K562 (cell line): ENCODE measurements at regions not wholly inside any gene's neighbourhood (a gene's known extent, or its start where the extent isn't known, plus 50 kb on each side); places are given as distances from the start of the nearest gene placed in this dataset.

Experiments used
- ATAC-seq: fragments of 200-7000 bp; cut with Tn5 transposase; 3 replicates; pipeline ENCODE4 v1.9.1; 2020; ENCODE audit warnings: moderate library complexity
- BruUV-seq: library from RNA; stranded (reverse); fragments of 400-500 nt; replicated peaks from 2 replicates; lab custom pipeline; 2021; lab: Mats Ljungman, UMichigan
- CTCF ChIA-PET: fragments of 300-600 bp; formaldehyde crosslinking; extraction: SDS; loops from one replicate; lab custom pipeline; 2021; ENCODE audit warnings: low intra/inter-chr PET ratio; lab: Yijun Ruan, JAX
- POLR2A ChIA-PET: fragments of 300-600, 350-650 bp; sonication (Branson Sonifier 250); formaldehyde crosslinking; extraction: SDS; loops from one replicate; lab custom pipeline; 2021; ENCODE audit warnings: antibody characterized with exemption, inconsistent platforms; lab: Yijun Ruan, JAX
- DNase-seq, 4 experiments: peaks; one replicate each; pipeline versions ENCODE4 v3.0.0 to v3.0.0-alpha.2; 2011 to 2018; ENCODE audit warnings: low spot score in 3 of 4, mixed read lengths in 3 of 4; ENCODE audit errors: extremely low read depth in 1 of 4
- FAIRE-seq: peaks from 2 replicates; lab custom pipeline; 2011; peaks lifted over from hg19 to GRCh38; lab: Jason Lieb, UNC
- H2AFZ ChIP-seq: 2 replicates; pipeline ENCODE4 v1.6.0; 2011; ENCODE audit warnings: low read depth, low read length, control low read depth, inconsistent platforms
- H3K27ac ChIP-seq: fragments of 200-600 bp; 3 replicates; pipeline ENCODE4 v1.8.0; 2011; ENCODE audit warnings: low read depth, mild to moderate bottlenecking, control low read depth, inconsistent platforms, low read length, moderate library complexity, mixed read lengths; ENCODE audit errors: extremely low read depth
- H3K27me3 ChIP-seq, 2 experiments: fragments of 300-600 bp in 1 of 2; 2 replicates in 1 of 2; 3 replicates in 1 of 2; pipeline versions ENCODE4 v1.6.0 to v1.8.0; 2011; ENCODE audit warnings: inconsistent platforms in 2 of 2, low read length in 2 of 2, mild to moderate bottlenecking in 1 of 2, mixed read lengths in 1 of 2, moderate library complexity in 1 of 2; ENCODE audit not compliant: control insufficient read depth in 2 of 2, insufficient read depth in 2 of 2
- H3K36me3 ChIP-seq: fragments of 300-600 bp; 3 replicates; pipeline ENCODE4 v1.8.0; 2011; ENCODE audit warnings: mild to moderate bottlenecking, low read length, inconsistent platforms; ENCODE audit not compliant: control insufficient read depth, insufficient read depth
- H3K4me1 ChIP-seq, 2 experiments: fragments of 200-600 bp in 1 of 2; replicated peaks in 1 of 2; 2 replicates in 1 of 2; 3 replicates in 1 of 2; pipeline versions ENCODE4 v1.5.1 to v1.8.0; 2011; ENCODE audit warnings: inconsistent platforms in 2 of 2, low read length in 2 of 2, mild to moderate bottlenecking in 1 of 2, mixed read lengths in 1 of 2, moderate library complexity in 1 of 2; ENCODE audit not compliant: control insufficient read depth in 2 of 2, insufficient read depth in 2 of 2
- H3K4me2 ChIP-seq: 2 replicates; pipeline ENCODE4 v1.6.1; 2011; ENCODE audit warnings: low read length, control low read depth, inconsistent platforms, mixed read lengths; ENCODE audit not compliant: insufficient read depth
- H3K4me3 ChIP-seq: fragments of 200-600 bp; sonication (generic), shearing (Covaris generic); 2 replicates; pipeline ENCODE4 v1.5.1; 2016; ENCODE audit warnings: control low read depth, inconsistent platforms
- H3K79me2 ChIP-seq: fragments of 200-600 bp; 3 replicates; pipeline ENCODE4 v1.8.0; 2011; ENCODE audit warnings: low read length, inconsistent platforms; ENCODE audit not compliant: control insufficient read depth, insufficient read depth
- H3K9ac ChIP-seq, 2 experiments: 2 replicates each; pipeline versions ENCODE4 v1.6.0 to v1.6.1; 2011; ENCODE audit warnings: low read depth in 2 of 2, low read length in 2 of 2, control low read depth in 1 of 2, inconsistent platforms in 1 of 2, mild to moderate bottlenecking in 1 of 2, mixed read lengths in 1 of 2; ENCODE audit not compliant: insufficient read depth in 1 of 2
- H3K9me1 ChIP-seq: one replicate; pipeline ENCODE4 v1.6.0; 2011; ENCODE audit warnings: inconsistent platforms, mild to moderate bottlenecking, low read length, moderate library complexity; ENCODE audit not compliant: control insufficient read depth, insufficient read depth
- H3K9me3 ChIP-seq: replicated peaks from 2 replicates; pipeline ENCODE4 v1.5.1; 2011; ENCODE audit warnings: low read depth, low read length, inconsistent platforms; ENCODE audit not compliant: control insufficient read depth, insufficient read depth
- H4K20me1 ChIP-seq: replicated peaks from 2 replicates; pipeline ENCODE4 v1.6.1; 2011; ENCODE audit warnings: low read length, inconsistent platforms, mixed read lengths; ENCODE audit not compliant: control insufficient read depth, insufficient read depth
- ARHGAP35 ChIP-seq: fragments of 450-650 bp; IDR thresholded peaks from 2 replicates; pipeline ENCODE4 v1.6.1; 2018; ENCODE audit not compliant: partially characterized antibody
- GATAD2B ChIP-seq: fragments of 450-650 bp; IDR thresholded peaks from 2 replicates; pipeline ENCODE4 v1.6.1; 2017; ENCODE audit warnings: mild to moderate bottlenecking, borderline replicate concordance
- HBP1 ChIP-seq: fragments of 450-650 bp; formaldehyde crosslinking; IDR thresholded peaks from 2 replicates; pipeline ENCODE4 v1.4.0; 2022; ENCODE audit warnings: missing genetic modification characterization
- HEY1 ChIP-seq: fragments of 250-450 bp; sonication (Bioruptor Pico); IDR thresholded peaks from 2 replicates; pipeline ENCODE4 v1.5.0; 2020; ENCODE audit warnings: mild to moderate bottlenecking, moderate library complexity, borderline replicate concordance
- NFATC3 ChIP-seq: fragments of 450-650 bp; IDR thresholded peaks from 2 replicates; pipeline ENCODE4 v1.6.1; 2017; ENCODE audit warnings: mild to moderate bottlenecking
- NR4A1 ChIP-seq, 2 experiments: fragments of 250-450 bp in 1 of 2; fragments of 450-650 bp in 1 of 2; sonication (Bioruptor Pico) in 1 of 2; IDR thresholded peaks; 2 replicates each; pipeline versions ENCODE4 v1.4.0 to v1.6.1; 2016 to 2020; ENCODE audit warnings: mild to moderate bottlenecking in 2 of 2, missing compliant biosample characterization in 1 of 2, missing genetic modification characterization in 1 of 2, moderate library complexity in 1 of 2
- SRSF3 ChIP-seq: fragments of 200-400 bp; formaldehyde crosslinking; IDR thresholded peaks from 2 replicates; pipeline ENCODE4 v1.6.1; 2016; ENCODE audit warnings: mild to moderate bottlenecking, low read length, moderate library complexity; ENCODE audit not compliant: insufficient read depth
- THAP7 ChIP-seq: fragments of 250-450 bp; sonication (Bioruptor Pico); IDR thresholded peaks from 2 replicates; pipeline ENCODE4 v1.5.0; 2021
- ZFP1 ChIP-seq: fragments of 450-650 bp; formaldehyde crosslinking; IDR thresholded peaks from 2 replicates; pipeline ENCODE4 v1.4.0; 2020; ENCODE audit warnings: mild to moderate bottlenecking, mixed read lengths
- ZNF408 ChIP-seq: fragments of 250-450 bp; sonication (Bioruptor Pico); IDR thresholded peaks from 2 replicates; pipeline ENCODE4 v1.4.0; 2020; ENCODE audit warnings: low read depth, mild to moderate bottlenecking, moderate library complexity
- ZNF696 ChIP-seq: fragments of 250-450 bp; sonication (Bioruptor Pico); conservative IDR thresholded peaks from 2 replicates; pipeline ENCODE4 v1.4.0; 2020; ENCODE audit warnings: mild to moderate bottlenecking, moderate library complexity
- ZNF79 ChIP-seq: fragments of 250-450 bp; sonication (Bioruptor Pico); IDR thresholded peaks from 2 replicates; pipeline ENCODE4 v1.4.0; 2020; ENCODE audit warnings: low read depth, mild to moderate bottlenecking, moderate library complexity
- WGBS: fragments of 100-300 bp; shearing (Covaris generic); methylation state at CpG from one replicate; pipeline ENCODE4 v1.1.6; 2016; ENCODE audit warnings: low coverage, mixed read lengths; ENCODE audit not compliant: insufficient coverage; ENCODE audit errors: missing lambda C conversion rate; 5-methylcytosine and 5-hydroxymethylcytosine counted together
- in situ Hi-C: fragments of 300-500 bp; cut with MboI; formaldehyde crosslinking; loops from 4 replicates; pipeline ENCODE4 v1.15.0; 2018; ENCODE audit warnings: inconsistent platforms, mixed read lengths
- intact Hi-C: fragments of 100-400 bp; cut with micrococcal nuclease; formaldehyde crosslinking; loops from 2 replicates; pipeline ENCODE4 v1.14.2; 2022
- TF ChIP-seq, protein P1 (sequence below): fragments of 450-650 bp; IDR thresholded peaks from 2 replicates; pipeline ENCODE4 v1.7.0; 2016; ENCODE audit warnings: borderline replicate concordance

DNA sequence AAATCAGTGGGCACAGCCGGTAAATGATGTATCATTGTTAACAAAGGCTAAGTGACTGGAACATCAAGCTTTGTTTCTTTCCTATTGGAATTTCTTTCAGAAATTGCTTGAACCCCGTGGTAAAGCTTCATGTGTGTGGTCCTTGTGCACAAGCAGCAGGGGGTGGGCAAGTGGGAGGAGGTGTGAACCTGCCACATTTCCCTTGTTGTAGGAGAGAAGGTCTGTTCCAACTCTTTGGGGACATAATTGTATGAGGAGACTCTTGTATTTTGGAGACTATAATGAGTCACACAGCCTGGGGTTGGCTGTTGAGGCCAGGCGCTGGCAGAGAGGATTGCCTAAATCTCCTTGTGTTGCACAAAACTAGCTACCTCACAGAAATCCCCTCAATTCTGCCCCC lies 620.5 kb downstream of the IRX1 start:
- H3K9ac ChIP-seq = no peak overlapping the region
- H3K27ac ChIP-seq = no peak overlapping the region
- in situ Hi-C loops (loop anchor here (10.0 kb wide), 1 partner anchor 1959 kb away; no protein-coding TSS in a partner anchor), intact Hi-C loops (no loop called here)
- TF ChIP-seq THAP7 = no peak
- no peak for TF ChIP-seq ZNF79 (CRISPR knock-in tag)
- TF ChIP-seq ZFP1 (CRISPR knock-in tag) = no peak
- ChIA-PET POLR2A (interaction anchor here (0.6 kb wide), 1 partner anchor 1392 kb away, joined by 3 read pairs; no protein-coding TSS in a partner anchor), CTCF (no interaction called here)
- ATAC-seq (no peak), FAIRE-seq (no peak), DNase-seq (no peak)
- no TSS peak for BruUV-seq
- no peaks in the 10 kb centered on the region for H3K79me2 ChIP-seq
- H4K20me1 ChIP-seq = no peaks in the 10 kb centered on the region
- no peaks in the 10 kb centered on the region for H3K36me3 ChIP-seq
- H3K4me1 ChIP-seq = no peaks in the 10 kb centered on the region
- no peaks in the 10 kb centered on the region for H3K9me1 ChIP-seq
- no peaks in the 10 kb centered on the region; the same call in 1 of the 2 replicates for H3K9me3 ChIP-seq
- WGBS = 0% methylated on average over 3 of the region's 3 CpGs
- H2AFZ ChIP-seq = no peak overlapping the region
- H3K27me3 ChIP-seq = no peaks in the 10 kb centered on the region
- no peak overlapping the region for H3K4me2 ChIP-seq
- no peak overlapping the region for H3K4me3 ChIP-seq

GRCh38 chr5:4220016-4220415 lies 624.4 kb downstream of the IRX1 start:
- intact Hi-C loops = no loop called here
- CTCF ChIA-PET = no interaction called here
- Histone ChIP-seq H3K27me3 (no peaks in the 10 kb centered on the region; a peak in 1 of 5 replicates), H2AFZ (no peak overlapping the region), H3K9ac (no peak overlapping the region), H4K20me1 (no peaks in the 10 kb centered on the region), H3K79me2 (no peaks in the 10 kb centered on the region), H3K36me3 (no peaks in the 10 kb centered on the region), H3K4me1 (no peaks in the 10 kb centered on the region), H3K4me2 (no peak overlapping the region), H3K4me3 (no peak overlapping the region), H3K27ac (no peak overlapping the region), H3K9me1 (no peaks in the 10 kb centered on the region), H3K9me3 (no peaks in the 10 kb centered on the region; the same call in 1 of the 2 replicates)
- 0% methylated on average over 7 of the region's 7 CpGs for WGBS
- in situ Hi-C loops = no loop called here
- FAIRE-seq (no peak), DNase-seq (no peak), ATAC-seq (no peak)
- POLR2A ChIA-PET = no interaction called here
- no TSS peak for BruUV-seq
- TF ChIP-seq ZNF696 (CRISPR knock-in tag) (no peak), NFATC3 (no peak), HBP1 (CRISPR knock-in tag) (no peak), ZNF408 (CRISPR knock-in tag) (no peak), HEY1 (no peak), ARHGAP35 (no peak), ZFP1 (CRISPR knock-in tag) (no peak), GATAD2B (no peak), SRSF3 (no peak), NR4A1 (CRISPR knock-in tag; IDR thresholded peaks at IDR 0.05) (no peak), NR4A1 (tag; IDR thresholded peaks at IDR 0.05) (no peak)
- TF ChIP-seq, protein P1, sequence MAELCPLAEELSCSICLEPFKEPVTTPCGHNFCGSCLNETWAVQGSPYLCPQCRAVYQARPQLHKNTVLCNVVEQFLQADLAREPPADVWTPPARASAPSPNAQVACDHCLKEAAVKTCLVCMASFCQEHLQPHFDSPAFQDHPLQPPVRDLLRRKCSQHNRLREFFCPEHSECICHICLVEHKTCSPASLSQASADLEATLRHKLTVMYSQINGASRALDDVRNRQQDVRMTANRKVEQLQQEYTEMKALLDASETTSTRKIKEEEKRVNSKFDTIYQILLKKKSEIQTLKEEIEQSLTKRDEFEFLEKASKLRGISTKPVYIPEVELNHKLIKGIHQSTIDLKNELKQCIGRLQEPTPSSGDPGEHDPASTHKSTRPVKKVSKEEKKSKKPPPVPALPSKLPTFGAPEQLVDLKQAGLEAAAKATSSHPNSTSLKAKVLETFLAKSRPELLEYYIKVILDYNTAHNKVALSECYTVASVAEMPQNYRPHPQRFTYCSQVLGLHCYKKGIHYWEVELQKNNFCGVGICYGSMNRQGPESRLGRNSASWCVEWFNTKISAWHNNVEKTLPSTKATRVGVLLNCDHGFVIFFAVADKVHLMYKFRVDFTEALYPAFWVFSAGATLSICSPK = no peak
